GM18498 (cell line): ENCODE measurements at regions not wholly inside any gene's neighbourhood (a gene's known extent, or its start where the extent isn't known, plus 50 kb on each side); places are given as distances from the start of the nearest gene placed in this dataset.

Experiments
- ATAC-seq: cut with Tn5 transposase; IDR thresholded peaks from one replicate; pipeline ENCODE4 v1.9.1; 2021; ENCODE audit warnings: mild to moderate bottlenecking, moderate library complexity; ENCODE audit not compliant: unreplicated experiment

- no peak for ATAC-seq
Measured at GRCh38 chr9:121568343-121569265, 69.0 kb upstream of the GGTA1 start.

DNA sequence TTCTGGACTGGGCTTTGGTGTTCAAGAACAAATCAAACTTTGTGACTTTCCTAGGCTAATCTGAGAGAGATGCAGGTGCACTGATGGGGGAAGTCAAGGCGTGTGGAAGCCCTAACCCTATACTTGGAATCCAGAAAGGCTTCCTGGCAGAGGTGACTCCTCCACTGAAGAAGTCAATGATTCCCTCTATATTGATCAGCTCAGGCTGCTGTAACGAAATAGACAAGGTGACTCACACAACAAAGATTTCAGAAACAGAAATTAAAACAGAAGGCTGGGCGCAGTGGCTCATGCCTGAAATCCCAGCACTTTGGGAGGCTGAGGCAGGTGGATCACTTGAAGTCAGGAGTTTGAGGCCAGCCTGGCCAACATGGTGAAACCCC lies 69.6 kb upstream of the GGTA1 start:
- no peak for ATAC-seq

GRCh38 chr9:121572581-121572980 lies 72.9 kb upstream of the GGTA1 start:
- ATAC-seq: no peak

GRCh38 chr9:121573717-121574485 lies 74.3 kb upstream of the GGTA1 start:
- no peak for ATAC-seq

- no peak for ATAC-seq
Measured at GRCh38 chr9:121574774-121575519, 75.3 kb upstream of the GGTA1 start.

GRCh38 chr9:121576281-121577075 lies 75.0 kb upstream of the DAB2IP start:
- ATAC-seq: no peak

DNA sequence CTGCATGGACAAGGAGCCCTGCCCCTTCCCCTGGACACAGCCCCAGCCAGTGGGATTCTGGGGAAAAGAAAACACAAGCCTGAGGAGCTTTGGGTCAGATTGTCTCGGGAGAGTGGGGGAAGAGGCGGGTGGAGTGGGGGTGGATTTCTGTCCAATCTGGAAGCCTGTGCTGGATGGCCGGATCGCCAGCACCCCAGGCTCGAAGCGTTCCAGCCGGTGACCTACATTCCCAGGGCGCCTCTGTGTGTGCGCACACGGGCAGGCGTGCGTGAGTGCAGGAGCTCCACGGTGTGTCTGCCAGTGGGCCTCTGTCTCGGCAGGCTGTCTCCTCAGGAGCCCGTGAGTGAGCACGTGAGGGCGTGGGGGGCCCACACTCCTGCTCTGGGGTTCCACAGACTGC lies 74.3 kb upstream of the DAB2IP start:
- no peak for ATAC-seq

DNA sequence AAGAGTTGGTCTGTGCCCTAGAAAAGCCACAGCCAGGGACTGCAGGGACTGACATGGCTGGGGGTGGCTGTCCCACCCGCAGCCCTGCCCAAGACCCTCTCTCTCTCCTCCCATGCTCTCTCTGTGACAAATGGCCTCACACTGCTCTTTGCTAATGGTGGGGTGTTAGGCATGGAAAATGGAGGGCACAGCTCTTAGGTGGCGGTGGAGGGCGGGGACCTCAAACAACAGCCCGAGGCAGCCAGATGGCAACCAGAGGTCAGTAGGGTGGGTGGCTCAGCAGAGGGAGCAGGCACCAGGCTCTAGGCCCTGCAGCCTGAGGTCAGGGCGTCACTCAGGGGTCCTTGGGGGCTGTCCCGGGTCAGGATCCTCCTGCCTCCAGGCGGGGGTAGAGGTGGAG lies 73.9 kb upstream of the DAB2IP start:
- no peak for ATAC-seq

DNA sequence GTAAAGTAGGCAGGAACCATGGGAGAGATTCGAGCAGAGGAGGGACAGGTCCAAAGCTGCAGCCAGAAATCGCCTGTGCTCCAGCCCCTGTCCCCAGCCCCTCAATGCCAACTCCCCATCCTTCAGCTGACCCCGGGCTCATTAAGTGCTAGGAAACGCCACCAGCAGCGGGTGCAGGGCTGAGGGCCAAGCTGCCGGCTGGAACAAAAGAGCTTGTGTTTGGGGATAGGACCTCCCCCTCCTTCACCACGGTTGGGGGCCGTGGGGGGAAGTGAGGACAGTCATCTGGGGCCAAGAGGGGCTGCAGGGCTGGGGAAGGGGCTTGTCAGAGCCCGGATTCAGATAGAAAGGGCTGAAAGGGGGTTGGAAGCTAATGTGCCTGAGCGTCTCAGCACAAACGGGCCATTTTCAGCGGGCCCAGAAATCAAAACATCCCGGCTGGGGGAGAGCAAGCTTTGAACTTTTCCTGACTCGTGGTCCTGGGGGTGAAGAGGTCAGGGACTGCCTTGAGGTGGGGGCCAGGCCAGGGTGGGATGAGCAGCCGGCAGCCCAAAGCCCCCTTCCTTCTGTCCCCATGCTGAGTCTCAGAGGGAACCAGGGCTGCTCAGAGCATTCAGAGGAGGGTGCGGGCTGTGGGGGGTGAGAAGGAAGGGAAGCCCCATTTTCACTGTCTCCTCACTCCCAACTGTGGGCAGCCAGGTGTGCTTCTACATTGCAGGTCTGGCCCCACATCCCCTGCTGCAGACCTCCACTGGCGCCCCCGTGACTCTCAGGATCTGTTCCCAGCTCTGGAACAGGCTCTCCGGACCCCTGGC lies 69.4 kb upstream of the DAB2IP start:
- ATAC-seq: no peak

GRCh38 chr9:121582641-121583040 lies 68.8 kb upstream of the DAB2IP start:
- no peak for ATAC-seq

- ATAC-seq: no peak
Measured at GRCh38 chr9:121584421-121584820, 67.0 kb upstream of the DAB2IP start.

DNA sequence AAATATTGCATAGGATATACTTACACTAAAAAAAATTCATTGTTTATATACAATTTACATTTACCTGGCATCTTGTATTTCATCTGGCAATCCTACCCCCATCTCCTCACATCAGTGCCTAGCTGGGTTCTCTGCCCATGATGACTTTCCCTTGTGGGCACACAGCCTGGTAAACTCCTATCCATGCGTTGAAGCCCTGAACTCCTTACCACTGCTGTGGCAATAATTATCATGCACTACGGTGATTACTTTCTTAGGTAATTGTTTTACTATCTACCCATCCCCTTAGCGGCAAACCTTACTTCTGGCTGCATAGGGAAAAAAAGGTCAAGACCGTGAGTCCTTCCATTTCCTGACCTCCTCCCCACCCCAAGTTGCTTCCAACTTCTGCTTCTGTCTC lies 63.6 kb upstream of the DAB2IP start:
- no peak for ATAC-seq

DNA sequence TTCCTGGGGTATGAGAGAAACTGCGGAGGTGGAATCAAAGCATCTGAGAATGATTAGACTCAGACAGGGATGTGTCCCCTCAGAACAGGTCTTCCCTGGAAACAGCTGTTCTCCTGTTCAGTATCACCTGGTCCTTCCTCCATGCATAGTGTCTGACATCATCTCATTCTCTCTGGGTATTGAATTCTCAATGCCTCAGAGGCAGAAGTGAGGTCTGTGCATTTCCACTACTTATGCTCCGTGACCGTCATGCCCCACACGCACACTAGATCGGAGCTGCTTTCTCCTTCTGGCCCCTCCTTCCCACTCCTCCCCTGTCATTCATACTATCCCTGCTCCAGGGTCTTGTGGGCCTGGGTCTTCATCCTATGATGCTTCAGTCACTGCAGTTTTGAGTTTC lies 61.4 kb upstream of the DAB2IP start:
- no peak for ATAC-seq

- ATAC-seq: no peak
Measured at GRCh38 chr9:121592265-121592664, 59.2 kb upstream of the DAB2IP start.

- no peak for ATAC-seq
Measured at GRCh38 chr9:121593066-121593465, 58.4 kb upstream of the DAB2IP start.

DNA sequence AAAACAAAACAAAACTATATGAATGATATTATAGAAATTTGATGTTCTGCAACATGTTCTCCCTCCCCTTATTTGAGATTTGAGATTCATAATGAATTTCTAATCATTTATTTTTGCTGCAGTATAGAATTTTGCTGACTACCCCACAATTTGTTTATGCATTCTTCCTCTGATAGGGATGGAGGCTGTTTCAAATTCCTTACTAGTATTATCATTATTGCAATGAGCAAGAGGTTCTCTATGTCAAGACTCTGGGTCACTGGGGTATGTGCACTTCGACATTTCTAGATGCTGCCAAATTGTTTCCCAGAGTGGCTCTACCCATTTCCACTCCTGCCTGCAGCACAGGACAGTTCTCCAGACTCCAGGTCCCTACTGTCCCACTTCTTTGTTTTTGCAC lies 54.9 kb upstream of the DAB2IP start:
- no peak for ATAC-seq

GRCh38 chr9:121597698-121598166 lies 53.7 kb upstream of the DAB2IP start:
- no peak for ATAC-seq

GRCh38 chr9:121598167-121598964 lies 53.1 kb upstream of the DAB2IP start:
- no peak for ATAC-seq
